ENCODE measurements at regions not wholly inside any gene's neighbourhood (a gene's known extent, or its start where the extent isn't known, plus 50 kb on each side); places are given as distances from the start of the nearest gene placed in this dataset.

DNA sequence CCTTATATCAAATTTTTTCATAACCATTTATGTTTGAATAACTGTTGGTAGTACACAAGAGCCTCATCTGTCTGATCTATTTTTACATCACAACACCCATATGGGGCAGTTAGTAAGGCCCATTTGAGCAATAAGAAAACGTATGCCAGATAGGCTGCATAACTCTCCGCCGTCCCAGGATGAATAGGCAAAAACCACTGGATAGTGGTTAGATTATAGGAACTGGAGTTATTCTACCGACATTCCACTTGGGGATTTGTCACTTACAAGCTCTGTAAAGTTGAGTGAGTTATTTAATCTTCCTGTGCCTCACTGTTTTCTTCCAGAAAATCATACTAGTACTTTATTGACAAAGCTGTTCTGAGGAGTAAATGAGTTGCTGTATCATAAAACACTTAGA lies 881.9 kb downstream of the QKI start:
- Mint-ChIP-seq H3K4me3 (no peak overlapping the region), H3K36me3 (ENCODE audit: low read depth) (no peaks in the 10 kb centered on the region), H3K27ac (no peak overlapping the region), H3K27me3 (no peaks in the 10 kb centered on the region), H3K4me1 (no peaks in the 10 kb centered on the region), H3K9me3 (no peaks in the 10 kb centered on the region)
- ATAC-seq (no peak), DNase-seq (no peak)

DNA sequence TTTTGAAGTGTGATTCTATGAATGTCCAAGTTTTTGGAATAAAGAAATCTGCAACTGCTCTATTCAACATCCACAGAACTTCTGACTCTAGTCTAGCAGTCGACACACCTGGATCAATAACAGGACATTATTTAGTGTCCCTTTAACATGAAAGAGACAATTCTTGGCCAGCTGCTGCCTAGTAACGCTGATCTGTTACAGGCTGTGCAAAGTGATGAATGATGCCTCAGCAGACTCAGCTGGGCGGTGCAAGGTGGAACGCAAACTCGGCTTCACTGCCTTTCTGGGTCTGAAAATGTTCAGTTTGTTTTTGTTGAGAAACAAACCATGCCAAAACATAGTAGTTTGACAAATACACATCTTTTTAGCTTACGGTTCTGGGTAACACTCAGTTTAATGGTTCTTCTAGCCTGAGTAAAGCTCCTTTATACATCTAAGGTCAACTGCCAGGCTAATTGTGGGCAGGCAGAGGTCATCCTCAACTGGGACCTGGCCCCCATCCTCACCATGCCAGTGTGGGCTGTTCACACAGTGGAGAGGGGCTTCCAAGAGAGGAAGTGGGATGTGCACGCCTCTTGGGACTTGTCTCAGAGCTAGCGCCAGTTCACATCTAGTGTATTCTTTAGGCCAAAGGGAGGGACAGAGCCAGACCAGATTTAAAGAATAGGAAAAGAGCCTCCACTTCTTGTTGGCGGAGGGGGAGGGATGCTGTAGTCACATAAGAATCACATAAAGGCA lies 879.7 kb downstream of the QKI start:
- DNase-seq, result no peak
- H3K4me3 Mint-ChIP-seq, result no peak overlapping the region
- H3K36me3 Mint-ChIP-seq (ENCODE audit: low read depth), result no peaks in the 10 kb centered on the region
- no peak for ATAC-seq
- no peaks in the 10 kb centered on the region for H3K27me3 Mint-ChIP-seq
- no peaks in the 10 kb centered on the region for H3K4me1 Mint-ChIP-seq
- no peak overlapping the region for H3K27ac Mint-ChIP-seq
- no peaks in the 10 kb centered on the region for H3K9me3 Mint-ChIP-seq

DNA sequence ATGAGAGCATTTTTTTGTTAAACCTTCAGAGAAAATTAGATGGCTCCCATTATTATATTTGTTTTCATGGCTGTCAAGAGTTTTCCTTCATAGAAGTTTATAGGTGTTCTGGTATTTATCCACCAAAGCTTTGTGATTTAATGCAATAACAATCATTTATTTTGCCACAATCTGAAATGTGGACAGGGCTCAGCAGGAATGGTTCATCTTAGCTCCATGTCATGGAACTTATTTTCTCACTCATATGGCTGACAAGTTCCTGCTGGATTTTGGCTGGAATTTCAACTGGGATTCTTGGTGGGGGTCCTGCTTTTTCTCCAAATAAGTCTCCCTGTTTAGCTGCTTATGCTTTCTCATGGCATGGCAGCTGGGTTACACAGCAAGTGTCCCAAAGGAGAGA lies 876.7 kb downstream of the QKI start:
- DNase-seq (no peak), ATAC-seq (no peak)
- Mint-ChIP-seq H3K4me3 (no peak overlapping the region), H3K36me3 (ENCODE audit: low read depth) (no peaks in the 10 kb centered on the region), H3K4me1 (no peaks in the 10 kb centered on the region), H3K27ac (no peak overlapping the region), H3K9me3 (no peaks in the 10 kb centered on the region), H3K27me3 (no peaks in the 10 kb centered on the region)

DNA sequence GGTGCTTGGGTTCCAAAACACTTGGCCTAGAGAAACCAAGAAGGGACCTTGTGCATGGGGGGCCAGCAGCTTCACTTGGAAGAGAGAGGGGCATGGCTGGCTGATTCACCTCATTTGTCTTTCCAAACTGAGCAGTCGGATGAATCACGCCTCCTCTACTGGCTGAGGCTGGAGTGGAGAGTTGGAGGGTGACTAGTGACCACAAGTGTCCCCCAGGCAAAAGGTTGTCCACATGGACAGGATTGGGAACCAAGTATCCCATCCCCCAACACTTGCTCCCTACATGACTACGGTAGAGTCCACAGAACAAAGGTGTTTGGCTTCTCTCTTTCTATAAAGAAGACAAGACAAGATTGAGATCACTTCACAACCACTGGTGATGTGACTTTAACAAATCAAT lies 875.6 kb downstream of the QKI start:
- H3K27ac Mint-ChIP-seq, result no peak overlapping the region

DNA sequence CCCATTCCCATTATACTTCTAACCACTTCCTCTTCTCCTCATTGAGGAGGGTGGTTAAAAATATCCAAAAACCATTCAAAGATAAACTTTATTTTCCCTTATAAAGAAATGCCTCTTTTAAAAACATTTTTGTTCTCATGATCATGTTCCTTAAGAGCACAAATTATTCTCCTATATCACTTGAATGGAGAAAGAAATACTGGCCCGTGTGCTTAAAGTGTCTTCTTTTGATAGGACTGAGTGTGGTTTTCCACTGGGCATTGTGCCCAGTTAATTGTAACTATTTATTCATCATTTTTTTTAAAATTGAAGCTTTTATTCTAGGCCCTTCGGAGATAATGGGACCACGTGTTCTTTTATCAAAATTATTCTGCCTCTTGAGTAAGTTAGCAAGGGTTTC lies 871.5 kb downstream of the QKI start:
- H3K36me3 Mint-ChIP-seq (ENCODE audit: low read depth), result no peaks in the 10 kb centered on the region
- H3K4me3 Mint-ChIP-seq, result no peak overlapping the region
- ATAC-seq, result no peak
- DNase-seq, result no peak
- H3K9me3 Mint-ChIP-seq, result no peaks in the 10 kb centered on the region
- H3K27me3 Mint-ChIP-seq, result no peaks in the 10 kb centered on the region
- no peaks in the 10 kb centered on the region for H3K4me1 Mint-ChIP-seq
- H3K27ac Mint-ChIP-seq, result no peak overlapping the region

More for the DNA sequence above, 875.6 kb downstream of the QKI start:
- DNase-seq (no peak), ATAC-seq (no peak)
- H3K4me3 Mint-ChIP-seq, result no peak overlapping the region
- H3K36me3 Mint-ChIP-seq (ENCODE audit: low read depth), result no peaks in the 10 kb centered on the region
- H3K9me3 Mint-ChIP-seq, result no peaks in the 10 kb centered on the region
- H3K4me1 Mint-ChIP-seq, result no peaks in the 10 kb centered on the region
- H3K27me3 Mint-ChIP-seq, result no peaks in the 10 kb centered on the region

DNA sequence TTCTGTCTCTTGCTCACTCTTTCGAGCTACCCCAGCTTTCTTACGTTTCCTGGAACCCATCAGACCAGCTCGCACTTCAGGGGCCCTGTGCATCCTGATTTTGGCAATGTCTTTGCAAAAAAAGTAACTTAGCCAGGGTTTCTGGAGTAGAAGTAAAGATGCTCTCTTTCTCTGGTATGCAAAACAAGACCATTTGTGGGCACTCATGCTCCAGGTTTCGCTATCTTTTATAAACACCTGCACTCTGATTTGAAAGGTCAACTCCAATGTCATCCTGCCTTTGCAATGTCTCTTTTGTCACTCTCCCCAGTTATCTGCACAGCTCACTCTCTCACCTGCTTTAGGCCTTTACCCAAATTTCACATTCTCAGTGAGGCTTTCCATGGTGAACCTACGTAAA lies 869.1 kb downstream of the QKI start:
- no peak for DNase-seq
- no peaks in the 10 kb centered on the region for H3K27me3 Mint-ChIP-seq
- H3K36me3 Mint-ChIP-seq (ENCODE audit: low read depth), result no peaks in the 10 kb centered on the region
- no peak overlapping the region for H3K4me3 Mint-ChIP-seq
- H3K9me3 Mint-ChIP-seq, result no peaks in the 10 kb centered on the region
- no peak overlapping the region for H3K27ac Mint-ChIP-seq
- no peaks in the 10 kb centered on the region for H3K4me1 Mint-ChIP-seq
- ATAC-seq, result no peak

DNA sequence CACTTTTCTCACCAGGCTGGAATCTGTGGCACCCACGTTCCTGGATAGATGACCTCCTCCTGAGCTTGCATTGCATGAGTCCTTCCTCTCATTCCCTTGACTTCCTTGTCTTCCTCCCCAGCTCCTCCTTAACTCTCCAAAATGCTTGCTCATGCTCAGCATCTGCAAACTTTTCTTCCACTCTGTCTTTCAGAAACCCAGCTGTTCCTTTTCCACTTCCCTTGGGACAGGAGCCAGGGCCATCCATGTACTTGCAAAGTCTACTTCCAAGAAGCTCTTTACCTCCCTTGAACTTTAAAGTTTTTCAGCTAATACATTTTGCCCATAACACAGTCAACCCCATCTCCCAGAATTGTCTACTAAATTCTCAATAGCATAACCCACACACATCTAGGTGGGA lies 861.7 kb downstream of the QKI start:
- H3K4me1 Mint-ChIP-seq, result no peaks in the 10 kb centered on the region
- H3K27me3 Mint-ChIP-seq, result no peaks in the 10 kb centered on the region
- ATAC-seq, result no peak

DNA sequence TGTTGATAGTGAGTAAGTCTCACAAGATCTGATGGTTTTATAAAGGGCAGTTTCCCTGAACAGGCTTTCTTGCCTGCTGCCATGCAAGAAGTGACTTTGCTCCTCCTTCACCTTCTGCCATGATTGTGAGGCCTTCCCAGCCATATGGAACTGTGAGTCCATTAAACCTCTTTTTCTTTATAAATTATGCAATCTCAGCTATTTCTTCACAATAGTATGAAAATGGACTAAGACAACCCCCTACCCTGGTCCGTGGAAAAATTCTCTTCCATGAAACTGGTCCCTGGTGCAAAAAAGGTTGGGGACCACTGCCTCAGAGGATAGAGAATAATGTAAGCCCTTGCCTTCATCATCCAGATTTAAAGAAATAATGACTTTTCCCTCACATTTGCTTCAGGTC lies 861.3 kb downstream of the QKI start:
- no peaks in the 10 kb centered on the region for H3K27me3 Mint-ChIP-seq
- ATAC-seq (no peak), DNase-seq (no peak)
- peaks cover 7% of the 10 kb centered on the region for H3K9me3 Mint-ChIP-seq
- H3K4me1 Mint-ChIP-seq, result no peaks in the 10 kb centered on the region
- H3K27ac Mint-ChIP-seq, result no peak overlapping the region
- no peaks in the 10 kb centered on the region for H3K36me3 Mint-ChIP-seq (ENCODE audit: low read depth)
- H3K4me3 Mint-ChIP-seq, result no peak overlapping the region

More for the DNA sequence above, 861.7 kb downstream of the QKI start:
- no peak for DNase-seq
- Mint-ChIP-seq H3K4me3 (no peak overlapping the region), H3K36me3 (ENCODE audit: low read depth) (no peaks in the 10 kb centered on the region), H3K27ac (no peak overlapping the region), H3K9me3 (peaks cover 7% of the 10 kb centered on the region)

DNA sequence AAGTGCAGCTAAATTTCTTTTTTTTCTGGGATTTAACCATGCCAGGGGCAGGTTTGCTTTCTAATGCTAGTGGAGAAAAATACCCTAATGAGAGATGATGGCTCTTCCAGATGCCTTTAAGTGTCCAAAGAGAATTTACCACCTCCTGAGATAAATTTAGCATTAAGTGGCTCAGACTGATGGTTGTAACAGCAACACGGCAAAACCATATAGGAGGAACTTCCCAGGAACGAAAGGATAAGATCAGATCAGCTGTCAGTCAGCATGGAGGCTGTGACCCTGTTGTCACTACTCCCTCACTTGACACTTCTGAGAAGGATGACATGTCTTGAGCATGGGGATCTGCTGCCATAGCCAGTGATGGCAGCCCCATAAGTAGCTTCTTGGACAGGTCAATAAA lies 860.0 kb downstream of the QKI start:
- Mint-ChIP-seq H3K27ac (no peak overlapping the region), H3K4me1 (no peaks in the 10 kb centered on the region), H3K36me3 (ENCODE audit: low read depth) (no peaks in the 10 kb centered on the region), H3K4me3 (no peak overlapping the region), H3K9me3 (peaks cover 11% of the 10 kb centered on the region), H3K27me3 (no peaks in the 10 kb centered on the region)
- DNase-seq, result no peak
- ATAC-seq, result no peak

DNA sequence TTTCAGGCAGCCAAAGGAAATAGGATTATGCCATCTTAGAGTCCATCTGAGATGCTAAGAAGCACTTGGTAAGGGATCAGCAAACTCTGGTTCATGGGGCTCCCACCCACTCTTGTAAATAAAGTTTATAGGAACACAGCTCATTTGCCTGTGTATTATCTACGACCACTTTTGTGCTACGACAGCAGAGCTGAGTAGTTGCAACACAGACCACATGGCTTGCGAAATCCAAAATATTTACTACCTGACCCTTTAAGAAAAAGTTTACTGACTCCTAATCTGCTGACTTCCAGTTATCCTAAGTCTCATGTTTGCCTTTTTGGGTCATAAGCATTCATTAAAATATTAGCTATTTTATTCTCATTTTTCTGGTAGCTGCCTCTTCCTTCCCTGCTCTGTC lies 859.0 kb downstream of the QKI start:
- ATAC-seq, result no peak
- Mint-ChIP-seq H3K4me3 (no peak overlapping the region), H3K27me3 (no peaks in the 10 kb centered on the region), H3K9me3 (peaks cover 14% of the 10 kb centered on the region), H3K4me1 (no peaks in the 10 kb centered on the region), H3K27ac (no peak overlapping the region), H3K36me3 (ENCODE audit: low read depth) (no peaks in the 10 kb centered on the region)
- no peak for DNase-seq

DNA sequence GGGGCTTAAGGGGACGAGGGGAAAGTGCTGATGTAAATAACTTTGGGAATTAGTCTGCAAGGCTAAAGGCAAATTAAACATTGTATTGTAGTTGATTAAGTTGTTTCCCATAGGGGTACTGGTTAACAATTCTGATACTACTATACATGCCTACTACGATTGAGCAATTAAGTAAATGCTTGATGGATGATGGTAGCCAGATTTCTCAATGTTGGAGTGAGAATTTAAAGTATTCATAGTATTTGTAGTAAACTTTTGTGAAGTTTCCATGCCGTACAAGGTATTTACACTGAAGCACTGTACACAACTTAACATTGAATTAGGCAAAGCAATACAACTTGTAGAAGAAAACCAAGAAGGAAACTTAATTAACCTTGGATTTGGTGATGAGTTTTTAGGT lies 852.3 kb downstream of the QKI start:
- H3K4me1 Mint-ChIP-seq, result no peaks in the 10 kb centered on the region

DNA sequence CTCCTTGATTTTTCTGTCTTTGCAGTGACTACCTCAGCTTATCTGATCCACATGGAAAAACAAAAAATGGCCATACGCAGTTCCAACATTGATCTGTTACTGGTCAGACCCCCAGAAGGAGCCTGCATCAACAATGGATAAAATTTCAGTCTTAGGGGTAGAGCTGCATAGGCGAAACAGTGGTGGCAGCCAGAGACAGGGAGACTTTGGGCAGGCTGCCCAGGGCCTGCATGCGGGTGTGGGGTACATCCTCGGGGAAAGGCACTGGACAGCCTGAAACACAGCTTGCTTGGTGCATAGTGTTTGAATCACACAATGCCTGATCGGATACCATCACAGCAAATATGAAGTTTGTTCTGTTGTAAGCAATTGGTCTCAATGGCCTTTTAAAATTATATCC lies 847.8 kb downstream of the QKI start:
- no peak overlapping the region for H3K27ac Mint-ChIP-seq
- H3K9me3 Mint-ChIP-seq, result no peaks in the 10 kb centered on the region
- ATAC-seq, result no peak
- H3K4me1 Mint-ChIP-seq, result no peaks in the 10 kb centered on the region
- no peaks in the 10 kb centered on the region for H3K27me3 Mint-ChIP-seq
- DNase-seq, result no peak
- no peak overlapping the region for H3K4me3 Mint-ChIP-seq
- no peaks in the 10 kb centered on the region for H3K36me3 Mint-ChIP-seq (ENCODE audit: low read depth)

More for the DNA sequence above, 852.3 kb downstream of the QKI start:
- no peaks in the 10 kb centered on the region for H3K27me3 Mint-ChIP-seq
- ATAC-seq, result no peak
- no peak overlapping the region for H3K27ac Mint-ChIP-seq
- no peaks in the 10 kb centered on the region for H3K36me3 Mint-ChIP-seq (ENCODE audit: low read depth)
- no peak overlapping the region for H3K4me3 Mint-ChIP-seq
- H3K9me3 Mint-ChIP-seq, result peaks cover 13% of the 10 kb centered on the region
- no peak for DNase-seq

DNA sequence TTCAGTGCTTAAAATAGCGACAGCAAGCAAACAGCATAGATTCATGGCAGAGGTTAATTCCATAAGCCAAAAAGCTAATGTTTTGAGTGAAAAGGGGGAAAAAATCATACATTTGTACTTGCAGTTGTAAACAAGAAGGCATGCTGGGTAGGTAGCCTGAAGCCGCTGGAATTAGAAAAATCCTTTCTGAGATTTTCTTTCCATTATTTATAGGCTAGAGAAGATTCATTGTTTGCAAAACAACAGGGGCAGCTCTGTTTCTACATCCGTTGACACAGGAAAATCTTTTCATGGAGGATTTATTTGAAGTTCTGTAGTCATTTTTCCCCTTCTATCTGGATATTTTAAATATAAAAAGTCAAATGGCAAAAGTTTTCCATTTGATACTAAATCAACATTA lies 843.9 kb downstream of the QKI start:
- Mint-ChIP-seq H3K4me3 (no peak overlapping the region), H3K27me3 (no peaks in the 10 kb centered on the region), H3K4me1 (no peaks in the 10 kb centered on the region), H3K9me3 (peaks cover 3% of the 10 kb centered on the region), H3K36me3 (ENCODE audit: low read depth) (no peaks in the 10 kb centered on the region), H3K27ac (no peak overlapping the region)
- DNase-seq (no peak), ATAC-seq (no peak)

DNA sequence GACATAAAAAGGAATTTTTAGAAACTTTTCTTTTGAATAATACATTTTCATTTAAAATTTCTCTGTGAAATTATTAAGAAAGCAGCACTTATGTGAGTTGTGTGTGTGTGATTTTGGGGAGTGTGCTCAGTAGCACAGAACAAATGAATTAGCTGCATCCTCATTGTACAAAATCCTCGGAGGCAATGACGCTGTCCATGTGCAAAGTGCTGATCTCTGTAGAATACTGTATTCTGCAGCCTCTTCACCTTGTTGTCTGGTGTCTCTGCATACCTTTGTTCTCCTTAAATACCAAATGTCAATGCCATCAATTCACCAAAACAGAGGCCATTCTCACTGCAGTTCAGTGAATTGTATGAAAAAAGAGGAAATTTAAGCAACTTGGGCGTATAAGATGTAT lies 838.4 kb downstream of the QKI start:
- Mint-ChIP-seq H3K27ac (no peak overlapping the region), H3K4me1 (no peaks in the 10 kb centered on the region), H3K4me3 (no peak overlapping the region), H3K9me3 (peaks cover 3% of the 10 kb centered on the region), H3K36me3 (ENCODE audit: low read depth) (no peaks in the 10 kb centered on the region), H3K27me3 (no peaks in the 10 kb centered on the region)
- ATAC-seq, result no peak
- no peak for DNase-seq

DNA sequence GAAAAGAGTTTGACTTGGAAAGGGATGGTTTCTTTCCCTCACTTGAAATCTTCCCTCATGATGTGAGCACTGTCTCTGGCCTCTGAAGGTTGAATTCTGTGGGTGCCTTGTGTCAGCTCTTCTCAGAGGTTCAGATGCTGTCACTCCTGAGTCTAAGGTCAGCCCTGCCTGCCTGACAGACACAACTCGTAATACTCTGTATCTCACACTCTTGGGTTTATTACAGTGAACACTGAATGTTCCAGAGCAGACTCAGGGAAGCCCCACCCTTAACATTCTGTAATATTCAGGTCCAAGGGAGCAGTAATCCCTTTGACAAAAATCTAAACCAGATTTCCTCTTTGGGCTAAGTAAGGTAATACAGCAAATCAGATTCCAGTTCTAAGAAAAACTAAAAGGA lies 837.8 kb downstream of the QKI start:
- H3K27ac Mint-ChIP-seq, result no peak overlapping the region
- no peaks in the 10 kb centered on the region for H3K4me1 Mint-ChIP-seq
- DNase-seq (no peak), ATAC-seq (no peak)
- no peaks in the 10 kb centered on the region for H3K36me3 Mint-ChIP-seq (ENCODE audit: low read depth)
- no peaks in the 10 kb centered on the region for H3K27me3 Mint-ChIP-seq
- H3K9me3 Mint-ChIP-seq, result peaks cover 3% of the 10 kb centered on the region
- no peak overlapping the region for H3K4me3 Mint-ChIP-seq

DNA sequence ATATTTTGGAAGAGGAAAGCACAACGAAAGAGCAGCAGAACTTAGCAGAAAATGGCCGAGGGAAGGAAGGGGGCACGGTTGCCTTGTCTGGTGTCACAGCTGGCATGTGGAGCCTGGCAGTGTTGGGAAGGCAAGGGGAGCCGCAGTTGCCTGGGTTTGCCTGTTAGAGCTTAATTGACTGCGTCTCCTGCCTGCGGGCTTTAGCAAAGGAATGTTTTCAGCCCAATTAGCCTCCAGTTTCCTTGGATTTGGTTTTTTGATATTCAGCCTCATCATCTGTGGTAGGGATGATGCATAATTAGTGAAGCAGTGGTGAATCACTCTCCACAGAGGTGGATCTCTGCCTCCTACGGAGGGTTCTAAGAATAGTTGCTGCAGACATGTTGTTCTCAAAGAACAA lies 832.6 kb downstream of the QKI start:
- H3K4me1 Mint-ChIP-seq, result no peaks in the 10 kb centered on the region
- no peaks in the 10 kb centered on the region for H3K9me3 Mint-ChIP-seq
- no peak overlapping the region for H3K4me3 Mint-ChIP-seq
- H3K36me3 Mint-ChIP-seq (ENCODE audit: low read depth), result no peaks in the 10 kb centered on the region
- DNase-seq, result no peak
- no peak overlapping the region for H3K27ac Mint-ChIP-seq
- H3K27me3 Mint-ChIP-seq, result no peaks in the 10 kb centered on the region
- ATAC-seq, result no peak

Data from activated naive CD8-positive, alpha-beta T cell treated with anti-CD3 and anti-CD28 coated beads, Interleukin-2, amount 50 U/mL, for 24 hours (primary cell).